ENCODE measurements at regions not wholly inside any gene's neighbourhood (a gene's known extent, or its start where the extent isn't known, plus 50 kb on each side); places are given as distances from the start of the nearest gene placed in this dataset.
"Not testable (repeated sequence)": the region's sequence is repeated elsewhere in the genome, so short reads cannot be mapped to it uniquely, and the experiment has no call there.

DNA sequence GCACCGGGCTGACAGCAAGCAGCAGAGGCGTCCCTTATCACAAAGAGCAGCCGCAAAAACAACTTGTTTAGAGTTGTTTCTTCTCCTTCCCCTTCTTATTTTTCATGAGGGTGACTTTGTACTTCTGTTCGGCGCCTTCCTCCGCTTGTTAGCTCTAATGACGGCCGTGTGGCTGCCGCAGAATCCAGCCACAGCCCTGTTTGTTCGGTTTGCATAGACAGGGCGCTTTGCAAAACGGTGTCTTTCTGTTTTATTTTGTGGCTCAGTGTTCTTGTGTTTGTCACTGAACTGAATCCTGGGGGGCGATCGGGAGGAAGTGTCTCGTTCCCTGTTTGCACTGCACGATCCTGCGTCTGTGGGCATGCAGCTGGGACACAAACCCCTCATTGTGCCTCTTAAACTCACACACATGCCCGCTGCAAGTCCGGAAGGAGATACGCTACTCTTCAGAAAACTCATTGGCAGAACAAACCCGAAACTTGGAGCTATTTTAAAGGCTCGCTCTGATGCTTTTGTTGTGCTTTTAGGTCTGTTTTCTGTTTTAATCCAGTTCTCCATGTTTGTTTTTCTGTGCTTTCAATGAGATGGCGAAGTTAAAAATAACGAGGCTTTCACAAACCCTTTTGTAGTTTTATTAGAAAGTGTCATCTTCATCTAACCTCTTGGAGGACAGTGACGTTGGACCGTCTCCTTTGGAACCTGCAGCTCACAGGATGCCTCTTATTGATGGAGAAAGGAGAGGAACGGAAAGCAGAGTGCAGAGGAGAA is 213.9 kb downstream of the IRX2 start:
- Histone ChIP-seq H3K9me3 (replicated peaks) (peaks cover 13% of the 10 kb centered on the region), H3K4me3 (no peak overlapping the region), H3K27ac (replicated peaks) (no peak overlapping the region), H3K36me3 (no peaks in the 10 kb centered on the region), H3K4me1 (no peaks in the 10 kb centered on the region), H3K27me3 (ENCODE audit: low read depth) (peaks cover 47% of the 10 kb centered on the region)
- TF ChIP-seq, protein P1, sequence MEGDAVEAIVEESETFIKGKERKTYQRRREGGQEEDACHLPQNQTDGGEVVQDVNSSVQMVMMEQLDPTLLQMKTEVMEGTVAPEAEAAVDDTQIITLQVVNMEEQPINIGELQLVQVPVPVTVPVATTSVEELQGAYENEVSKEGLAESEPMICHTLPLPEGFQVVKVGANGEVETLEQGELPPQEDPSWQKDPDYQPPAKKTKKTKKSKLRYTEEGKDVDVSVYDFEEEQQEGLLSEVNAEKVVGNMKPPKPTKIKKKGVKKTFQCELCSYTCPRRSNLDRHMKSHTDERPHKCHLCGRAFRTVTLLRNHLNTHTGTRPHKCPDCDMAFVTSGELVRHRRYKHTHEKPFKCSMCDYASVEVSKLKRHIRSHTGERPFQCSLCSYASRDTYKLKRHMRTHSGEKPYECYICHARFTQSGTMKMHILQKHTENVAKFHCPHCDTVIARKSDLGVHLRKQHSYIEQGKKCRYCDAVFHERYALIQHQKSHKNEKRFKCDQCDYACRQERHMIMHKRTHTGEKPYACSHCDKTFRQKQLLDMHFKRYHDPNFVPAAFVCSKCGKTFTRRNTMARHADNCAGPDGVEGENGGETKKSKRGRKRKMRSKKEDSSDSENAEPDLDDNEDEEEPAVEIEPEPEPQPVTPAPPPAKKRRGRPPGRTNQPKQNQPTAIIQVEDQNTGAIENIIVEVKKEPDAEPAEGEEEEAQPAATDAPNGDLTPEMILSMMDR (IDR thresholded peaks at IDR 0.05; ENCODE audit: borderline replicate concordance) = no peak
- DNase-seq = no peak
- intact Hi-C loops (cut with micrococcal nuclease) = no loop called here

DNA sequence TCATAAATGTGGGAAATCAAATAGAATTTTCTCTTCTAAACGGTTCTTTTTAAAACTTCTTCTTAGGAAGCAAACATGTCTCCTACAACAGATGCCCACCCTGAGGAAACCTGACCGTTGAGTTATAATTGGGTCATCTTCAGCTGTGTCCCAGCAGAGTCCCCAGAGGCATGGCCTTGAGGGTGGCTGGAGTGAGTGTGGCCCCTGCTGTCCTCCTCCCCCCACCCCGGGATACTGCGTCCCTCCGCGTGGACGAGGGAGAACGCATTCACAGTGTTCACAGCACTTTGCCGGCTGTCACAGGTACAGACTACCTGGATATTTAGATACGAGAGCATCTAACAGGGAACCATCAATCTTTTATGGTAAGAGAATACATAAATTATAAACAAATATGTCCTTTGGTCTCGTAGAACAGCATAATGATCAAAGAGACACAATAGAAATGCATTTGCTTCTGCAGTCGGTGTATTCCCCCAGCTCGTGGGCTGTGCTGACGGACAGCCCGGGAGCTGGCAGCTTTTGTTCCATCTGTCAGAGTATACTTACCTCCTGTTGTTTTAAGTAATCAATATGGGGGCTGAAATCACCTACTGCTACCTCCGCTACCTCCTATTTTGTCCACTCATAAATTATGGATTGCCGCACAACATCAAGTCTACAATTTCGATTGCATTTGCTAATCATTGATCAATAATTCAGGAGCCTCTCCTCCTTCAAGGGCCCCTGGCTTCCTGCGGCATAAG is 214.7 kb downstream of the IRX2 start:
- Histone ChIP-seq H3K9me3 (replicated peaks) (peaks cover 13% of the 10 kb centered on the region), H3K27me3 (ENCODE audit: low read depth) (peaks cover 50% of the 10 kb centered on the region), H3K4me3 (no peak overlapping the region), H3K4me1 (no peaks in the 10 kb centered on the region), H3K36me3 (no peaks in the 10 kb centered on the region), H3K27ac (replicated peaks) (no peak overlapping the region)
- TF ChIP-seq, protein P1 (IDR thresholded peaks at IDR 0.05; ENCODE audit: borderline replicate concordance) = no peak
- intact Hi-C loops (cut with micrococcal nuclease) = no loop called here
- DNase-seq = no peak

DNA sequence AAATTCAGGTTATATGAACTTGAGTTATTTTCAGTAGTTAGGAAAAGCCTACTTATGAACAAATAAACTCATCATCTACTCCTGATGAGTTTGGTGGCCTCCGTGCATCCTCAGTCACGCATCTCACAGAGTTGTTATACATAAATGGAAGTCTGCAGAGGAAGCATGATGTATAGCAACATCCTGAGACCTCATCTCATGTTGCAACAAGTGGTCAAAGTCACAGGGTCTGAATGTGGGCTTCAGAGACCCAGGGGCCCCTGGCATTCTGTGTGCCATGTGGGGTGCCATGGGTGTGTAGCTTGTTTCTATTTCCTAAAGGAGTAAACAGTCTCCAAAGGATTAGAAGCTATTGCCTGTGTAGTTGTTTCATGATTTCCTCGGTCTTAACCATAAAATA is 216.5 kb downstream of the IRX2 start:
- DNase-seq = no peak
- TF ChIP-seq, protein P1 (IDR thresholded peaks at IDR 0.05; ENCODE audit: borderline replicate concordance) = no peak

DNA sequence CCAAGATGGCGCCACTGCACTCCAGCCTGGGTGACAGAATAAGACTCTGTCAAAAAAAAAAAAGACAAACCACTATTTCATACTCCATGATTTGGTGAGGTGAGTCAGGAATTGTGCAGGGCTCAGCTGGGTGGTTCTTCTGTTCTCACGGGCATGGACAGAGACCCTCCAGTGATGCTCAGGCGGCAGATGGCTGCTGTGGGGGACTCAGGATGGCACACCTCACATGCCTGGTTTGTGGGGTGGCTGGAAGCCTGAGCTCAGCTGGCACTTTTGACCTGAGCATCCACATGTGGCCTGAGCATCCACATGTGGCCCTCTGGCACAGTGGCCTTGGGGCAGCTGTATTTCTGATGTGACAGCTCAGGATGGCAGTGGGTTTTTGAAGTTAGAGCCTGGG is 217.2 kb downstream of the IRX2 start:
- peaks cover 13% of the 10 kb centered on the region for H3K9me3 ChIP-seq (replicated peaks)
- H3K36me3 ChIP-seq = no peaks in the 10 kb centered on the region
- TF ChIP-seq, protein P1 (IDR thresholded peaks at IDR 0.05; ENCODE audit: borderline replicate concordance) = no peak
- intact Hi-C loops (cut with micrococcal nuclease) = no loop called here
- no peak for DNase-seq
- no peak overlapping the region for H3K27ac ChIP-seq (replicated peaks)
- H3K27me3 ChIP-seq (ENCODE audit: low read depth) = peaks cover 74% of the 10 kb centered on the region
- no peak overlapping the region for H3K4me3 ChIP-seq
- no peaks in the 10 kb centered on the region for H3K4me1 ChIP-seq

More for the DNA sequence above, 216.5 kb downstream of the IRX2 start:
- Histone ChIP-seq H3K4me1 (no peaks in the 10 kb centered on the region), H3K27ac (replicated peaks) (no peak overlapping the region), H3K9me3 (replicated peaks) (peaks cover 13% of the 10 kb centered on the region), H3K36me3 (no peaks in the 10 kb centered on the region), H3K4me3 (no peak overlapping the region), H3K27me3 (ENCODE audit: low read depth) (peaks cover 67% of the 10 kb centered on the region)
- intact Hi-C loops (cut with micrococcal nuclease) = no loop called here

DNA sequence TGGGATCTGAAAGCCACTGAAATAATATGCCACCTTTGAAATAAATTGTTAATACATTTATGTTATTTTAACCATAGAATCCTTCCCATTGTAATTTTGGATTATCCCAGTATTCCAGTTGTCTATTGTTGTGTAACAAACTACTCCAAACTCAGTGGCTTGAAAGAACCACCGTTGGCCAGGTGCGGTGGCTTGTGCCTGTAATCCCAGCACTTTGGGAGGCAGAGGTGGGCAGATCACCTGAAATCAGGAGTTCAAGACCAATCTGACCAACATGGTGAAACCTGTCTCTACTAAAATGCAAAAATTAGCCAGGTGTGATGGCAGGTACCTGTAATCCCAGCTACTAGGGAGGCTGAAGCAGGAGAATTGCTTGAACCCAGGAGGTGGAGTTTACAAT is 217.6 kb downstream of the IRX2 start:
- H3K36me3 ChIP-seq; DNase-seq; intact Hi-C loops (cut with micrococcal nuclease); H3K4me1 ChIP-seq; H3K27ac ChIP-seq (replicated peaks); H3K4me3 ChIP-seq: not testable (repeated sequence)
- Histone ChIP-seq H3K27me3 (ENCODE audit: low read depth) (peaks cover 78% of the 10 kb centered on the region), H3K9me3 (replicated peaks) (peaks cover 13% of the 10 kb centered on the region)

DNA sequence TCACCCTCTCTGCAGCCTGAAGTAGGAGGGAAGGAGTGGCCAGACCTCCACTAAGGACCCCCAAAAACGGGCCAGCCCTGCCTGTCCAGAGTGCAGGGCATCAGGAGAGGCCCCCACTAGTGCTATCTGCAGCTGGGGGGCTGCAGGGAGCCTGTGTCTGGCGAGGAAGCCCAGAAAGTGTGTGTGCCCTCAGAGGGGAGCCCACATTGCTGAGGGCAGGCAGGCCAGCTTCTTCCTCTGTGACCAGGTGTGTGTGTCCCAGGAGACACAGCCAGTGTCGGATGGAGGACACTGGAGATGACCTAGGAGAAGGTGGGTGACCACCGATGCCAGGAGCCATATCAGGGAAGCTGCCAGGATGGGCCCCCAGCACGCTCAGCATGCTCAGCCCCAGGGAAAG is 218.7 kb downstream of the IRX2 start:
- H3K27ac ChIP-seq (replicated peaks) = no peak overlapping the region
- peaks cover 13% of the 10 kb centered on the region for H3K9me3 ChIP-seq (replicated peaks)
- no peaks in the 10 kb centered on the region for H3K36me3 ChIP-seq
- no peaks in the 10 kb centered on the region for H3K4me1 ChIP-seq
- TF ChIP-seq, protein P1 (IDR thresholded peaks at IDR 0.05; ENCODE audit: borderline replicate concordance) = no peak
- DNase-seq = no peak
- intact Hi-C loops (cut with micrococcal nuclease) = no loop called here
- H3K27me3 ChIP-seq (ENCODE audit: low read depth) = peaks cover 82% of the 10 kb centered on the region
- H3K4me3 ChIP-seq = no peak overlapping the region

Measured in left ventricle myocardium inferior (tissue), 1 donor.